Activated CD4-positive, alpha-beta T cell treated with anti-CD3 and anti-CD28 coated beads, Interleukin-10, Interleukin-2, amounts not matched to agents 100 ng/mL and 50 ng/mL, durations not matched to agents 16 hours and 8 hours (primary cell): ENCODE measurements at regions not wholly inside any gene's neighbourhood (a gene's known extent, or its start where the extent isn't known, plus 50 kb on each side); places are given as distances from the start of the nearest gene placed in this dataset.
"Not testable (repeated sequence)": the region's sequence is repeated elsewhere in the genome, so short reads cannot be mapped to it uniquely, and the experiment has no call there.

ENCODE experiments used
- DNase-seq: peaks from one replicate; pipeline ENCODE4 v3.0.0-alpha.2; 2020

DNA sequence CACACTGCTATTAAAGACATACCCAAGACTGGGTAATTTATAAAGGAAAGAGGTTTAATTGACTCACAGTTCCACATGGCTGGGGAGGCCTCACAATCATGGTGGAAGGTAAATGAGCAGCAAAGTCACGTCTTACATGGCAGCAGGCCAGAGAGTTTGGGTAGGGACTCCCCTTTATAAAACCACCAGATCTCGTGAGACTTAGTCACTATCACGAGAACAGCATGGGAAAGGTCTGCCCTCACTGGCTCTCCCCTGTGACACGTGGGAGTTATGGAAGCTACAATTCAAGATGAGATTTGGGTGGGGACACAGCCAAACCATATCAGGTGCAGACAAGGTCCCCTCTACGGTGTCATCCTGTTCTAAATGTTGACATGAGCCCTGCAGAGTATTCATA, 332.5 kb downstream of the QKI start:
- not testable (repeated sequence) for DNase-seq

DNA sequence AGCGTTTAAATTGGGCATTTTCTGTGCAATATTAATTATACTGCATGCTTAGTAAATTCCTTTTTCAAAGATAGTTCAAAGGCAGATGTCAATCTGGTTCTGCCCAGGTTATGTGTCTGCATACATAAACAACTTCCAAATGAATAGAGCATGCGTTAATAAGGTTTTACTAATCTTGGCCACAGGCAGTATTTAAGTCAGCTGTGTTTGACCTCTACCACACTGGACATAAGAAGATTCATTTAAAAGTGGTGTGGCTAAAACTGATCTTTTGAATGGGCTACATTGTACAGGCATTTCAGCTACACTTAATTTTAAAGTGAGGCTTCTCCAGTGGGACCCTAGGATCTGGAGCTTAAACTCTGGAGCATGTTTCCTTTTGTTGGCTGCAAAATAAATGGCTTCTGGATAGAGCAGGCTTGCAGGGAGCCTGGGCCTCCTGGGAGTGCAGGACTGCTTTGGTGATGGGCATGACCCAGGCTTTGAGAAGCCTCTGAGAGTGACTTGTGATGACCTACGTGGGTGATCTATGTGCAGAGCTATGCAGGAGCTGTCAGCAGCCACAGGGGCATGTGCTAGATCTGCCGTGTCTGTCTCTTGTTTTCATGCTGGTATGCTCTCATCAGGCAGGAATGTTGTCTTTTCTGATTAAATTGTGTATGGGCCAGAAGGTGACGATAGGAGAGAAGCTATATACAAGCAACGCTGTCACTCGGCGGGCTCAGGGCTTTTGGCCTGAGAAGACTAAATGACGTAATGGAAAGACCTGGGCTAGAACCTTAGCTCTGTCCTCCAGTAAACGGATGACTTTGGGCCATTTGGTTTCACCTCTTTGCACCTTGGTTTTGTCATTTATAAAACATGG, 331.2 kb downstream of the QKI start:
- DNase-seq, result no peak

DNA sequence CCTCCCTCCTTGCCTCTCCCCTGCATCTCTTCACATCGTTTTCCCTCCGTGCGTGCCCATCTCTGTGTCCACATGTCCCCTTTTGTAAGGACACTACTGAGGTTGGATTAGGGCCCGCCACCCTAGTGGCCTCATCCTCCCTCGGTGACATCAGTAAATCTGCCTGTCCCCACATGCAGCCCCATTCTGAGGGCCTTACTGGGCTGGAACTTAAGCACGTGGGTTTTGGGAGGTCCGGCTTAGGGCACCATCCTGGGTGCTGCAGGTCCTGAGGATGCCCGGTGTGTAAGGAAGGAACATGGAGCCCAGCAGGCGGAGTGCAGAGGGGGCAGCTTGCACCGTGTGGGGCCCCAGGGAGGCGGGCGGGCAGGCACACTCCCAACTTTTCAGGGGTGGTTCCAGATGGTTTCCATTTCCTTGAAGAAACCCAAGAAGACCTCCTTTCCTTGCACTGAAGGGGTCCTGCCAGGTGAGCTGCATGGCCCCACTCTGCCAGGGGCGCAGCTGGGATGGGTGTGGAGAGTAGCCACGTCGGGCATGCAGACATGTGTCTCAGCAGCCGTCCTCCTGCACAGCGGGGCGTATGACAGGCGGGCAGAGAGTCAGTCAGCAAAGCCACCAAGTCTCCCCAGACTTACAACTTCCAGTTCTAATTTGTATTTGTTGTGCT, 329.9 kb downstream of the QKI start:
- DNase-seq, result no peak

DNA sequence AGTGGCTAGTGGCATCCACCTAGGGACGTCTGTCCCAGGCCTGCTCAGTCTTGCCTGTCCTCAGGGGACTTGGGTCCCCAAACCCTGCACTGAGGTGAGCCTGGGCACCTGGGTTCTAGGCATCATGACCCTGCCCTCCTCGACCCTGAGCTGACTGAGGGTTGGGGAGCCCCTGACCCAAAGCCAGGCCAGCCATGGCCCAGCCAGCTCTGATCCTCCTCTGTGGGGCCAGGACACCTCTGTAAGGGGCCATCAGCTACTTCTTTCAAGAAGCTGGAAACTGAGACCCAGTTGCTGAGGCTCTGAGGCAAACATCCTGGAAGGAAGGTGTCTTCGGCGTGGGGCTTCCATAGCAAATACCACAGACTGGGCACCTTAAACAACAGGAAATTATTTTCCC, 329.3 kb downstream of the QKI start:
- DNase-seq, result no peak

DNA sequence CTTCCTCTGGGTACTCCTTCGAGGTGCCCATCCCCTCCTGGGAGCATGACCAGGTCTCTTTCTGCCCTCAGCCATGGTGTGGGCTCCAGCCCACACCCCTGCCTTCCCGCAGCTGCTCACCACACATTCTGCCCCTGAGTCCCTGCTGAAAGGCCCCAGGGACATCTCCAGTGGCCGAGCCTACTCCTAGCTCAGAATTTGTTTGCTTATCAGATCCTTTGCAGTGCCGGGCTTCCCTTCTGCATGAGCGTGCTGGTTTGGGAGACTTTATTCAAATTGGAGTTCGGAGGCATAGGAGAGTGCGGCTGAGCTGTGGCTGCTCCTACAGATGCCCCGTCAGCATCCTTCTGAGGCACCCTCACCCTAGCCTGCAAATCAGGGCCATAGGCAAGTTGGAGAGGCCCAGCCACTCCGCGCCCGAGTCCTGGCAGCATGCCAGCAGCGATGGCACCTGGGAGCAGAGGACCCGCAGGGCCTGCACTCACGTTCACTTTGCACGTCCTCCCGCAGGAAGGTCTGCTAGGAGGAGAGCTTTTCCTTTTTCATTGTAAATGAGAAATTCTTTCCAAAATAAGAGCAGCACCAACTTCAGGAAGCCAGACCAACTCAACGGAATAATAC, 327.3 kb downstream of the QKI start:
- no peak for DNase-seq

DNA sequence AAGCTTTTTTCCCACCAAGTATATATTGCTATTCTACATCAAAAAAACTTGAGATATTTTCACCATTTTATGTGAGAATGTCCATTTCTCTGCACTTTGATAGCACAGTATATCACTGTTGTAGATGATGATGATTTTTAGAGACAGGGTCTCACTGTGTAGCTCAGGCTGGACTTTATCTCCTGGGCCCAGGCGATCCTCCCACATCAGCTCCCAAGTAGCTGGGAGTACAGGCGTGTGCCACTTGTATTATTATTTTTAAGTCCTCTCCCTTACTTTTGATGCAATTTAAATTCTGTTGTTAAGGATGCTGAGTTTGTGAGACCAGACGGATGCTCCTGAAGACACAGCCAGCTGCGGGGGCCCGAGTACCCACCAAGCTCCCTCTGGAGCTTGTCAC, 326.8 kb downstream of the QKI start:
- no peak for DNase-seq

DNA sequence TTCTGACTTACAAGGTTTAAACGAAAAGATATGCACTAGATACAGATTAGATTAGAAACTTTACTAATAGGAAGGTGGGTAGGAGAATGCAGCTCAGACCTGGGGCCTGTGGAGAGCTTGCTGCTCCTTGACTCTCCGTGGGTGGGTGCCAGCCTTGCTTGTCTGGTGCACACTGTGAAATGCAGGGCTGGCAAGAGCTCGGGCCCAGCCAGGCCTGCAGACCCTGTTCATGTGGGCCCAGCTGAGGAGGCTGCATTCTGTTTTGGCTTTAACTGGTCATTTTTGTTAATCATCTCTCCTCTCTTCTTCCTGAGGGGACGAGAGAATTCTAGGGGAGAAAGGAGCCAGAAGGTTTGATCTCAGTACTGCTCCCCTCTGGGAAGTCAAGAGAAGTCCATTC, 325.4 kb downstream of the QKI start:
- no peak for DNase-seq

DNA sequence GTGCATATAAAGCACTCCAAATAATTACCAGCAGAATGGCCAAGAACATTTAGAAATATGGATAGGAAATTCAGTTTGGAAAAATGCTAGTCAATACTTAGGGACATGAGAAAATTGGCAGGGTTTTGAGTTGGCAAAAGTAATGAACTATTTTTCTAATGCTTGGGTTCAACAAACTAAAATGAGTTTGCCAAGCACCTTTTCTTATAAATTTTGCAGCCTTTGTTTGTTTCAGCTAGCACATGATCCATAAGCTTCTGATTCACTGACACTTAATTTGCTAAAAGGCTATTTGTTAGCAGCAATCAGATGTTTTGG, 324.8 kb downstream of the QKI start:
- no peak for DNase-seq

DNA sequence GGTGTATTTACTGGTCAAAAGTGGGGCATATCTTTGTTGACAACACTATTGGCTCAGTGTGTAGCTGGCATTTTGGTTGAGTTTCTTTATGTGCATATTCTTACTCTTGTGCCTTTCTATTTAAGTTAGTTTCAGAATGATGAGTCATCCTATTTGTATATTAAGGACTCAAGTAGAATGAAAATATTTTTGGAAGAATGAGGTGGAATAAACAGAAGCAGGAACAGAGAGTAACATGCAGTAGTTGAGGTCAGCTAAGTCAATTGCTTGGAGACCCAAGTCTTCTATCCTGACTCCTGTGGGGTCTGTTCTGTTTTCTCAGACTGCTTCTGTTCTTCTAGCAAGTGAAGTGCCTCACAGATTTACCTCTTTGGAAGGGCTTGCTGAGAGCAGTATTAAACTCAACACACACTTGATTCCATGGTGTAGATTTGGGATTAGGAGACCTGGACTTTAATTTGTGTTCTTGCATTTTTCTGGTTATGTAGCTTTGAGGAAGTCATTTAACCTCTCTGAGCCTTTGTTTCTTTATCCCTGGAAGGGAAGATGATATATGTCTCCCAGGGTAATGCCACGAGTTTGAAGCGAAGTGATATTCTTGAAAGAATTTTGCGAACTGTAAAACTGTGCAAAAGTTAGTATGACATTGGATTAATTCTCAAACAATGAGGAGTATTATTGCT, 324.3 kb downstream of the QKI start:
- DNase-seq, result no peak

DNA sequence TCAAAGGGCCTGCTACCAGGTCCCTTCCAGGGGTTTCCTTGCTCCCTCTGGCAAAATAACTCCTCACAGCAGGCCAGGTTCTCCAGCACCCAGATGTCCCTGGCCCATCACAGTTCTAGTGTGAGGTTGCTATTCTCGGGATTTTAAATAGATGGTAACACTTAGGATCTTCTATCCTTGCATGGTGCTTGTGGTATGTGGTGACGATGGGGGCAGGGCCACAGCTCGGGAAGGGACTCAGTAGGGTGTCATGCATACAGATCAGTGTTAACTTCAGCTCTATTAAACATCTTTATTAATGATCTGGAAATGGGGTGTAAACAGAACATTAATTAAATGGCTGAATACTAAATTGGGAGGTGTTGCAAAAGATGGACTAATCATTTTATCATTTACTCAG, 323.8 kb downstream of the QKI start:
- no peak for DNase-seq

DNA sequence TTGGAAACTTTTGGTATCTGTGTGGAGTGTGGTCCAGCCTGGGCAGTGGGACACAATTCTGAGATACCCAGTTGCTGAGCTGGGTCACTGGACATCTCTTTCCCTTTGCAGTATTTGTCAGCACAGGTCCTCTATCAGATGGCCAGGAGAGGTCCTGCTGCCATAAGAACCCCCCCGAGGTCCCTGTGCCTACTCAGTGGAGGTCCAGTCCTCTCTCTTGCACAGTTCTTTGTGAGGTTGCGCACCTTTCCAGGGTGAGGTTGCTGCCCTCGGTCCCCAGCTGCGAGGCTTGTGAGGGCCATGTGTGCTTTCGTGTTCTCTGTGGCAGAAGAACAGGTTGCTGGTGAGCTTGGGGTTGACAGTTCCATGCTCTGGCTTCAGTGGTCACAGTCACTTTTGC, 320.6 kb downstream of the QKI start:
- DNase-seq, result no peak

DNA sequence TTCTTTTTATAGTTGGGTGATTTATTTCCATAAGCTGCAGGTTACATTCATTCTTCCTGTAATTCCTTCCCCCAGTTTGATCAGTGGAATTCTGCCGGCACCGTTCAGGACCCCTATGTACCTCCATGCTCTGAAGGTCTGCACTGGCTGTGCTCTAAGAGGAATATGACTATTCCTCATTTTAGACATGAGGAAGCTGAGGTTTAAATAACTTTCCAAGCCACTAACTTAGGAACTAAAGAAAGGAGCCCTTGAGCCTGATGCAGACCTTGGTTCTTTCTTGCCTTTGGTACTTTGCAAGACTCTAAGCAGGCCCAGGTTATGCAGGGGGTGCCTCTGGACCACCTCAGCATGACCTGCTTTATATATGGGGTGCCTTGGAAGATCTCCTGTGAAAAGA, 318.5 kb downstream of the QKI start:
- no peak for DNase-seq

DNA sequence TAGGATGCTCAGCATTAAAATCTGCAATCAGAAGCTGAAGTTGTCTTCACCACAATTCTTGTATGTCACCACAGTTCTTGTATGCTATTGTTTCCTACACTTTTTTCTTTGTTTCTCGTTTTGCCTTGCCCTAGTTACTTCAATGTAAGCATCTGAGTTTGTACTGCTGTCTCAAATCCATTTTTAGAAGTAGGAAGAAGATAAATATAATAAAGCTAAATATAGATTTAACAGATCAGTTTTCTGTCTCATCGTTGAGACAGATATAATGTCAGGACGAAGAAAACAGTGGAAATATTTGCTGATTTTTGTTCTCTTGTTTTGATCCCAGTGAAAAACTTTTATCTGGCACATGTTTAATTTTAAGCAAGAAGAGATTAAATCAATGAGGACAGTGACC, 318.0 kb downstream of the QKI start:
- DNase-seq, result no peak

DNA sequence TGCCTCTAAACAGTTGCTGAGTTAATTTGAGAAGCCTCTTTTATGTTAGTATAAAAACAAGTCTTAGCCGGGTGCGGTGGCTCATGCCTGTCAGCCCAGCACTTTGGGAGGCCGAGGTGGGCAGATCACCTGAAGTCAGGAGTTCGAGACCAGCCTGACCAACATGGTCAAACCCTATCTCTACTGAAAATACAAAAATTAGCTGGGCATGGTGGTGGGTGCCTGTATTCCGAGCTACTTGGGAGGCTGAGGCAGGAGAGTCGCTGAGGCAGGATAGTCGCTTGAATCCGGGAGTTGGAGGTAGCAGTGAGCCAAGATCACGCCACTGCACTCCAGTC, 317.5 kb downstream of the QKI start:
- not testable (repeated sequence) for DNase-seq

DNA sequence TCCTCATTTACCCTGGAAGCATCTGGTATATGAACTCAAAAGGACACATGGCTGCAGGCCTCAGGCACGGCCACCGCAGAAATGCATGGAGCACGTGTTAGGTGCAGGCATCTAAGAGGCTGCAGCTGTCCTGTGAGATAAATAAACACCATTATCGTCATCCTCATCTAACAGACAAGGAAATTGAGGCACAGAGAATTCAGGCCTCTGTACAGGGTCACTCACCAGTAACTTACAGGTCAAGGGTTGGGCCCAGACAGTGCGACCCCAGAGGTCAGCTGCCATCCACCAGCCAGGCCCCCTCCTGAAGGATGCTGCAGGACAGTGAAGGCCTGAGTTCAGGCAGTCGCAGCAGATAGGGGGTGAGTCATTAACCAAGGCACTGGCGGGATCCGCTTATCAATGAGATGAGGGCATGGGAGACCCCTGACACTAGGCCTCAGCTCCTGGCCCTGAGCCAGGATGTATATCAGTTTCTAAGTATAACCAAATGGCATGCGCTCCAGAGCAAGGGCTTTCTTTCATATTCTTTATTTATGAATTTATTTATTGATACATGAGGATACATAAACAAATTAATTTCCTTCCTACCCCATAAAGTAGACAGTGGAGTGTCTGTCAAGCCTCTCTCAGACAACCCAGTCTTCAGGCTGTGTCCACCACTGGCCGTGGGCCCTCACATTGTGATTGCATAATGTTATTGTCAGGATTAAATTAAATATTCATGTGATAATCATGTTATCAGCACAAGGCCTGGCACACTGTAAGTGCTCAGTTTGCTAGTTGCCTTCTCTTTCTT, 316.9 kb downstream of the QKI start:
- no peak for DNase-seq

DNA sequence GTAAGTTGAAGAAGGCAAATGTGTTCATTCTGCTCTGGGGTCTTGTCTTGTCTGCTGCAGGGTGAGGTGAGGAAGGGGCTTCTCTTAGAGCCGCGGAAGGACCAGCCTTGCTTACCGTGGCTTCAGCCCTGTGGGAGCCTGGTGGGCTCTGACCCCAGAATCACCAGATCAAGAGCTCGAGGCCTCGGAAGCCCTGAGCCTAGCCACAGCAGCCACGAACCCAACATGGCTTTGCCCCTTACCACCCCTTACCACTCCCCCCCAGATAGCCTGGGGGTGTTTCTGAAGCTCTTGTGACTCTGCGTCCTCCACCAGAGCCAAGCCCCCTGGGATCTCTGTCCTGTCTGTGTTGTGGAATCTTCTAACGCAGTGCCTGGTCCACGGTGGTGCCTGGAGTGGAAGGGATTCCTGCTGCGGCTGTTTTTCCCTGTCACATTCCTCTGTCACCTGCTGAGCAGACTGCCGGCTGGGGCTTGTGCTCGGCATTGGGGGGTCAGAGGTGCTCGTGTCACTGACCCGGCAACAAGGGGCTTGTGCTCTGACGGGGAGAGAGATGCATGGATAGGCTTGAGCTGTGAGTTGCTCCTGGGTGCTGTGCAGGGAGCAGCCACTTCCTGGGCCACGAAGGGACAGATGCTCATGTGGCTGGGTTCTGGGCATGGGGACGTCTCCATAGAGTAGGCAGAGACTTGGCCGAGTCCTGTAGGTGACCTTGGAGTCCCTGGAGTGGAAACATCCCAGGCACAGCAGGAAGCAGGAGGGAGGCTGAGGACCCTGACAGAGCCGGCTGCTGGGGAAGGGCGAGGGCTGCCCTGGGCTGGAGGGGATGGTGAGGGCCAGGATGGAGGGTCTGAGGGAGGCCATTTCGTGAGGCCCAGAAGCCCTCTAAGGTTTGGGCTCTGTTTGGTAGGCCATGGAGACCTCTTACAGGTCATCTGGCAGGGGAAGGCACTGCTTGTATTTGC, 316.0 kb downstream of the QKI start:
- no peak for DNase-seq

DNA sequence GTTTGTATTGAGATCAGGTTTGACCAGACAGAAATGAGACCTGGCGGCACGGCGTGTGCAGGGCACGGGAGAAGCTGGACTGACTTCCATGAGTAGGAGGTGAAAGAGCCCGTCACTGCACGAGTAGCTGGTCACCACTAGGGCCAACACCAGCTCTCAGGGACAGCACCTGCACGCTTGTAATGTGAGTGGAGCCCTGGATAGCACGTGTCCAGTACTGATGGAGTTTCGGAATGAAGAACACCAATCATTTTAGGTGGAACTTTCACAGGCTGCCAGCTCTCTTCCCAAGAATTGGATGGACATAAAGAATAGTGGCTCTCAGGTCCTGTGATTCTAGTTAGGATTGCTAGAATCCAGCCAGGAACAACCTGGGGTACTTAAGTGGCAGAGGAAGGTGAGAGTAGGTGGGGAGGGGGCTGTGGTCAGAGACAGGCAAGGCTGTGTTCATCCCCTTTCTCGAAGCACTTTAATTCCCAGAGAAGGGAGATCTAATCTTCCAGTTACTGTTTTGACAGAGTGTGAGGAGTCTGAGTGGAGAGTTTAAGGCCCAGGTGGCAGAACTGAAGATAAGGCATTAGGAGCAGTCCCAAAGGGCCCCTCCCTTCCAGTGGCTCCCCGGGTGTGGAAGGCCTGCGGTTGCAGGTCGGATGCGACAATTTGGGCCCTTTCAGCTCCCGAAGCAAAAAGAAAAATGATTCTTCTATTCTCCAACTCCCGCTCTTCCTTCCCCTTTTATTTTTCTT, 314.8 kb downstream of the QKI start:
- DNase-seq, result no peak

DNA sequence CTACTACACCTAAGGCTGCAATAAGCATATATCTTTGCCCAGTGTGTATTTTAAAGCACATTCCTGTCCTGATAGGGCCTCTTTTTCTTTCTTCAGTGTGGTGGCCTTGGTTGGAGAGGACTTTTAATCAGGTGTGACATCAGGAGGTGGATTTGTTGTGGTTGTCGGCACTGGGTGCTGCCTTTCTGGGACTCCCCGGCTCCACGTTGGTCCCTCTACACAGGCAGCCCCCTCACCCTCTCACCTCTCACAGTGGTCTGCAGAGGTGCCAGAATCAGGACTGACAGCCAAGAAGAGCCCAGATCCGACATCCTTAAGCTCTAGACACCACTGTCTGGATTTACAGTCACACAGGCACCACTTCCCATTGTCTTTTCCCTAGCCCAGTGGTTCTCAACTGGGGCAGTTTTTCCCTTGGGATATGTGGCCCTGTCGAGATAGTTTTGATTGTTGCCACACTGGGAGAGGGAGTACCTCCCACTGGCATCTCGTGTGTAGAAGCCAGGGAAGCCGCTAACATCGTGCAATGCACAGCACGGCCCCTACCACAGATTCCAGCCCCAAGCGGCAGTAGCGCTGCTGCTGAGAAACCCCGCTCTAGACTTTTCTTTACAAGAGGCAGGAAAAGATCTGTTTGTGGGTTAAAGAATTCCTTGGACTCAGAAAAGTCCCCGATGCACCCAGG, 314.1 kb downstream of the QKI start:
- DNase-seq, result no peak

DNA sequence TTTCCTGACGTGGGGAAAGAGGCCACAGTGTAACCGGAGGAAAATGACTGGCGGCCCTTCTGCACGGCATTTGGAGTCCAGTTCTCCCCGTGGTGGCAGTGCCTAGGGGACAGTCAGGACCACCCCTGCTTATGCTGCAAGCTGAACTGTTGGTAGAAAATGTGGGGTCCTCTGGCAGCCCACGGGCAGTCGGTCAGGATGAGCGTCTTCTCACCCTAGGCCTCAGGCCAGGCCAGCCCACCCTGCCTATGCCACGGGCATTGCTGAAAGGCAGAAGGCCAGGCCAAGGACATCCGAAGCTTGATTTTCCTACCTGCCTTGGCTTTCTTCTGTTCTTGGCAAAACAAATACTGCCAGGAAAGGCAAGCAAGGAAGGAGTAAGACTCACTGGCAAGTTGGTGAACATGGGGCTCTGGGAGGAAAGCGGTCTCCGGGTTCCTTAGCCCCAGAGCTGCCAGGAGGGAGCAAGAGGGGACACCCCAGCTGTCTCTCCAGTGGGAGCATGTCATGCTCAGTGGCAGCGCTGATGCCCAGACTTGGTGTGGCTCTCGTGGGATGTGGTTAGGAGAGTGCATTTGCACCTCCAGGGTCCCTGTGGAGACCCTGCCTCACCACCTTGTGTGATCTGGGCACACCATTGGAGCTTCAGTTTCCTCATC, 311.6 kb downstream of the QKI start:
- DNase-seq, result no peak
